Neural cell (in vitro differentiated cells): ENCODE measurements at regions not wholly inside any gene's neighbourhood (a gene's known extent, or its start where the extent isn't known, plus 50 kb on each side); places are given as distances from the start of the nearest gene placed in this dataset.
"Not testable (repeated sequence)": the region's sequence is repeated elsewhere in the genome, so short reads cannot be mapped to it uniquely, and the experiment has no call there.

ENCODE experiments used
- H2AFZ ChIP-seq: fragments of 200-600, 300-800 bp; sonication (generic), shearing (Covaris generic); 2 replicates; pipeline ENCODE4 v1.6.0; 2014; ENCODE audit warnings: low read depth, mild to moderate bottlenecking, antibody characterized with exemption, low read length, moderate library complexity
- H3F3A ChIP-seq: fragments of 200-600 bp; shearing (Covaris generic); 2 replicates; pipeline ENCODE4 v1.6.1; 2016; ENCODE audit warnings: mild to moderate bottlenecking, moderate library complexity, mixed read lengths, antibody characterized with exemption, low read length; ENCODE audit not compliant: insufficient read depth, poor library complexity, severe bottlenecking
- H3K27ac ChIP-seq: fragments of 200-600, 300-800 bp; sonication (generic), shearing (Covaris generic); 2 replicates; pipeline ENCODE4 v1.5.1; 2014; ENCODE audit warnings: mild to moderate bottlenecking, low read length, moderate library complexity
- H3K27me3 ChIP-seq: fragments of 300-800, 200-600 bp; sonication (generic), shearing (Covaris generic); 2 replicates; pipeline ENCODE4 v1.6.0; 2014; ENCODE audit warnings: mild to moderate bottlenecking, low read depth, low read length, moderate library complexity; ENCODE audit not compliant: insufficient read depth
- H3K36me3 ChIP-seq: fragments of 300-800, 200-600 bp; sonication (generic), shearing (Covaris generic); 2 replicates; pipeline ENCODE4 v1.5.1; 2014; ENCODE audit warnings: mild to moderate bottlenecking, antibody characterized with exemption, low read length, moderate library complexity; ENCODE audit not compliant: insufficient read depth
- H3K4me2 ChIP-seq: fragments of 300-800, 200-600 bp; sonication (generic), shearing (Covaris generic); 2 replicates; pipeline ENCODE4 v1.6.0; 2014; ENCODE audit warnings: mild to moderate bottlenecking, low read length
- H3K4me3 ChIP-seq: fragments of 300-800, 200-600 bp; sonication (generic), shearing (Covaris generic); 2 replicates; pipeline ENCODE4 v1.5.1; 2014; ENCODE audit warnings: mild to moderate bottlenecking, low read length, moderate library complexity
- H3K79me2 ChIP-seq: fragments of 200-600 bp; shearing (Covaris generic); replicated peaks from 2 replicates; pipeline ENCODE4 v1.6.0; 2014; ENCODE audit warnings: mild to moderate bottlenecking, low read length, moderate library complexity; ENCODE audit not compliant: insufficient read depth
- H3K9ac ChIP-seq: fragments of 300-800, 200-600 bp; sonication (generic), shearing (Covaris generic); 2 replicates; pipeline ENCODE4 v1.6.1; 2016; ENCODE audit warnings: mild to moderate bottlenecking, low read length, mixed read lengths
- H3K9me2 ChIP-seq: fragments of 200-600 bp; shearing (Covaris generic); 2 replicates; pipeline ENCODE4 v1.6.1; 2016; ENCODE audit warnings: mild to moderate bottlenecking, low read length, mixed read lengths; ENCODE audit not compliant: insufficient read depth
- H3K9me3 ChIP-seq: fragments of 200-600, 300-800 bp; sonication (generic), shearing (Covaris generic); 2 replicates; pipeline ENCODE4 v1.6.1; 2016; ENCODE audit warnings: mild to moderate bottlenecking, mixed run types, low read length, moderate library complexity, mixed read lengths
- H4K20me1 ChIP-seq: fragments of 200-600 bp; shearing (Covaris generic); 2 replicates; pipeline ENCODE4 v1.6.1; 2016; ENCODE audit warnings: mild to moderate bottlenecking, mixed run types; ENCODE audit not compliant: insufficient read depth
- EP300 ChIP-seq: fragments of 450-650 bp; conservative IDR thresholded peaks from 2 replicates; pipeline ENCODE4 v1.6.1; 2014; ENCODE audit warnings: antibody characterized with exemption, mild to moderate bottlenecking, moderate library complexity; ENCODE audit not compliant: poor library complexity, severe bottlenecking
- EZH2 ChIP-seq: fragments of 200-600, 300-800 bp; shearing (Covaris generic), sonication (generic); IDR thresholded peaks from 2 replicates; pipeline ENCODE4 v1.6.1; 2014; ENCODE audit warnings: antibody characterized with exemption, low read length, borderline replicate concordance, mild to moderate bottlenecking; ENCODE audit not compliant: insufficient read depth, poor library complexity, severe bottlenecking
- MXI1 ChIP-seq: fragments of 450-650 bp; conservative IDR thresholded peaks from 2 replicates; pipeline ENCODE4 v1.6.1; 2014; ENCODE audit warnings: antibody characterized with exemption, mild to moderate bottlenecking; ENCODE audit not compliant: poor library complexity, severe bottlenecking
- POLR2AphosphoS5 ChIP-seq: IDR thresholded peaks from 2 replicates; pipeline ENCODE4 v1.6.1; 2012
- RAD21 ChIP-seq: fragments of 450-650 bp; conservative IDR thresholded peaks from 2 replicates; pipeline ENCODE4 v1.6.1; 2014; ENCODE audit warnings: antibody characterized with exemption, mild to moderate bottlenecking, moderate library complexity
- SMC3 ChIP-seq: fragments of 450-650 bp; conservative IDR thresholded peaks from 2 replicates; pipeline ENCODE4 v1.6.1; 2014; ENCODE audit warnings: antibody characterized with exemption, mild to moderate bottlenecking, moderate library complexity; ENCODE audit not compliant: poor library complexity
- TAF1 ChIP-seq: IDR thresholded peaks from 2 replicates; pipeline ENCODE4 v1.6.1; 2012; ENCODE audit warnings: low read depth
- TF ChIP-seq, protein P1 (sequence below): IDR thresholded peaks from 2 replicates; pipeline ENCODE4 v1.6.1; 2012; ENCODE audit warnings: borderline replicate concordance
- TF ChIP-seq, protein P2 (sequence below): fragments of 450-650 bp; IDR thresholded peaks from 2 replicates; pipeline ENCODE4 v1.5.1; 2014; ENCODE audit warnings: antibody characterized with exemption, mild to moderate bottlenecking, moderate library complexity; ENCODE audit not compliant: poor library complexity, severe bottlenecking

DNA sequence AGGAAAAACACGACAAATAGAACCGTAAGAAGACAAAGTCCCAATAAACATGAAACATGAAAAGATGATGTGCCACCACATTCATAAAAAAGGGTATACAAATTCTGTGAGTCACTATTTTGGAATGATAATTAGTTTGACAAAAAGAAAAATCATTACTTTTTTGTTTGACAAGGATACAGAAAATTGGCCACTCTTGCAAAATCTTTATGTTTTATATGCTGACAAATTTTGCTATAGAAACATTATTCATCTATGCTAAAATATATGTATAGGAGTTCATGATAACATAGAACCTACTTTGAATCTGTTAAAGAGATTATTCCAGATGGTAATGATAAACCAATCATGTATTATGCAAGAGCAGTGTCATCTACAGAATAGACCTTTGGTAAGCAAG is 1201.0 kb downstream of the FSCB start:
- Histone ChIP-seq H3K9ac (no peak overlapping the region), H3K79me2 (no peaks in the 10 kb centered on the region), H2AFZ (no peak overlapping the region), H3F3A (no peaks in the 10 kb centered on the region), H3K27me3 (no peaks in the 10 kb centered on the region), H3K9me3 (no peaks in the 10 kb centered on the region), H3K27ac (no peak overlapping the region), H3K4me2 (no peak overlapping the region), H3K4me3 (no peak overlapping the region), H4K20me1 (no peaks in the 10 kb centered on the region), H3K36me3 (no peaks in the 10 kb centered on the region), H3K9me2 (no peaks in the 10 kb centered on the region)
- no peak for TF ChIP-seq SMC3
- TF ChIP-seq TAF1 = no peak
- no peak for TF ChIP-seq MXI1
- TF ChIP-seq, protein P1, sequence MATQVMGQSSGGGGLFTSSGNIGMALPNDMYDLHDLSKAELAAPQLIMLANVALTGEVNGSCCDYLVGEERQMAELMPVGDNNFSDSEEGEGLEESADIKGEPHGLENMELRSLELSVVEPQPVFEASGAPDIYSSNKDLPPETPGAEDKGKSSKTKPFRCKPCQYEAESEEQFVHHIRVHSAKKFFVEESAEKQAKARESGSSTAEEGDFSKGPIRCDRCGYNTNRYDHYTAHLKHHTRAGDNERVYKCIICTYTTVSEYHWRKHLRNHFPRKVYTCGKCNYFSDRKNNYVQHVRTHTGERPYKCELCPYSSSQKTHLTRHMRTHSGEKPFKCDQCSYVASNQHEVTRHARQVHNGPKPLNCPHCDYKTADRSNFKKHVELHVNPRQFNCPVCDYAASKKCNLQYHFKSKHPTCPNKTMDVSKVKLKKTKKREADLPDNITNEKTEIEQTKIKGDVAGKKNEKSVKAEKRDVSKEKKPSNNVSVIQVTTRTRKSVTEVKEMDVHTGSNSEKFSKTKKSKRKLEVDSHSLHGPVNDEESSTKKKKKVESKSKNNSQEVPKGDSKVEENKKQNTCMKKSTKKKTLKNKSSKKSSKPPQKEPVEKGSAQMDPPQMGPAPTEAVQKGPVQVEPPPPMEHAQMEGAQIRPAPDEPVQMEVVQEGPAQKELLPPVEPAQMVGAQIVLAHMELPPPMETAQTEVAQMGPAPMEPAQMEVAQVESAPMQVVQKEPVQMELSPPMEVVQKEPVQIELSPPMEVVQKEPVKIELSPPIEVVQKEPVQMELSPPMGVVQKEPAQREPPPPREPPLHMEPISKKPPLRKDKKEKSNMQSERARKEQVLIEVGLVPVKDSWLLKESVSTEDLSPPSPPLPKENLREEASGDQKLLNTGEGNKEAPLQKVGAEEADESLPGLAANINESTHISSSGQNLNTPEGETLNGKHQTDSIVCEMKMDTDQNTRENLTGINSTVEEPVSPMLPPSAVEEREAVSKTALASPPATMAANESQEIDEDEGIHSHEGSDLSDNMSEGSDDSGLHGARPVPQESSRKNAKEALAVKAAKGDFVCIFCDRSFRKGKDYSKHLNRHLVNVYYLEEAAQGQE = no peak
- no peak for TF ChIP-seq EP300
- TF ChIP-seq RAD21 = no peak
- TF ChIP-seq EZH2 = no peak
- TF ChIP-seq, protein P2, sequence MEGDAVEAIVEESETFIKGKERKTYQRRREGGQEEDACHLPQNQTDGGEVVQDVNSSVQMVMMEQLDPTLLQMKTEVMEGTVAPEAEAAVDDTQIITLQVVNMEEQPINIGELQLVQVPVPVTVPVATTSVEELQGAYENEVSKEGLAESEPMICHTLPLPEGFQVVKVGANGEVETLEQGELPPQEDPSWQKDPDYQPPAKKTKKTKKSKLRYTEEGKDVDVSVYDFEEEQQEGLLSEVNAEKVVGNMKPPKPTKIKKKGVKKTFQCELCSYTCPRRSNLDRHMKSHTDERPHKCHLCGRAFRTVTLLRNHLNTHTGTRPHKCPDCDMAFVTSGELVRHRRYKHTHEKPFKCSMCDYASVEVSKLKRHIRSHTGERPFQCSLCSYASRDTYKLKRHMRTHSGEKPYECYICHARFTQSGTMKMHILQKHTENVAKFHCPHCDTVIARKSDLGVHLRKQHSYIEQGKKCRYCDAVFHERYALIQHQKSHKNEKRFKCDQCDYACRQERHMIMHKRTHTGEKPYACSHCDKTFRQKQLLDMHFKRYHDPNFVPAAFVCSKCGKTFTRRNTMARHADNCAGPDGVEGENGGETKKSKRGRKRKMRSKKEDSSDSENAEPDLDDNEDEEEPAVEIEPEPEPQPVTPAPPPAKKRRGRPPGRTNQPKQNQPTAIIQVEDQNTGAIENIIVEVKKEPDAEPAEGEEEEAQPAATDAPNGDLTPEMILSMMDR = no peak
- TF ChIP-seq POLR2AphosphoS5 = no peak

DNA sequence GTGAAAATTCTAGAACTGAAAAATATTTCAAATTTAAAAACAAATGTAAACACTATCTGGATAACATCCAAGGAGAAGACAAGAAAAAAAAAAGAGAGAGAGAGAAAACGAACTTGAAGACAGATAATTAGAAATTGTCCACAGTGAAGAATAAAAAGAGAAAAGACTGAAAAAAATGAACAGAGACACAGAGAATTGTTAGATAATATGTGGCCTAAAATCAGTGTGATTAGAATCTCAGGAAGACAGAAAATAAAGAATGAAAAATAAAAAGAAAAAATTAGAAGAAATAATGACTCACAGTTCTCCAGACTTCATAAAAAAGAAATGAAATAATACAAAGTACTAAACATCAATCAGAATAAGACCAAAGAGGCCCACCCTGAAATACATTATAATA is 1209.3 kb downstream of the FSCB start:
- no peak overlapping the region for H3K4me3 ChIP-seq
- no peaks in the 10 kb centered on the region for H3K36me3 ChIP-seq
- no peak overlapping the region for H3K9ac ChIP-seq
- H3K27ac ChIP-seq = no peak overlapping the region
- no peak overlapping the region for H3K4me2 ChIP-seq
- no peaks in the 10 kb centered on the region for H3K9me3 ChIP-seq
- H2AFZ ChIP-seq = no peak overlapping the region
- no peaks in the 10 kb centered on the region for H3K79me2 ChIP-seq
- H3F3A ChIP-seq = no peaks in the 10 kb centered on the region
- TF ChIP-seq EP300 (no peak), TAF1 (no peak), MXI1 (no peak), EZH2 (no peak), SMC3 (no peak), POLR2AphosphoS5 (no peak), RAD21 (no peak)
- TF ChIP-seq, protein P2 = no peak
- TF ChIP-seq, protein P1 = no peak
- no peaks in the 10 kb centered on the region for H4K20me1 ChIP-seq
- H3K27me3 ChIP-seq = no peaks in the 10 kb centered on the region
- no peaks in the 10 kb centered on the region for H3K9me2 ChIP-seq

DNA sequence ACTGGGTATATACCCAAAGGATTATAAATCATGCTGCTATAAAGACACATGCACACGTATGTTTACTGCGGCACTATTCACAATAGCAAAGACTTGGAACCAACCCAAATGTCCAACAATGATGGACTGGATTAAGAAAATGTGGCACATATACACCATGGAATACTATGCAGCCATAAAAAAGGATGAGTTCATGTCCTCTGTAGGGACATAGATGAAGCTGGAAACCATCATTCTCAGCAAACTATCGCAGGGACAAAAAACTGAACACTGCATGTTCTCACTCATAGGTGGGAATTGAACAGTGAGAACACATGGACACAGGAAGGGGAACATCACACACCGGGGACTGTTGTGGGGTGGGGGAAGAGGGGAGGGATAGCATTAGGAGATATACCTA is 1211.0 kb downstream of the FSCB start:
- H3K9ac ChIP-seq, H3K27ac ChIP-seq, H3K9me3 ChIP-seq, H3K36me3 ChIP-seq, H3K4me2 ChIP-seq, H2AFZ ChIP-seq, H4K20me1 ChIP-seq, H3K79me2 ChIP-seq, H3F3A ChIP-seq, H3K4me3 ChIP-seq, H3K9me2 ChIP-seq, H3K27me3 ChIP-seq: not testable (repeated sequence)
